A673 (cell line): ENCODE measurements at regions not wholly inside any gene's neighbourhood (a gene's known extent, or its start where the extent isn't known, plus 50 kb on each side); places are given as distances from the start of the nearest gene placed in this dataset.

ENCODE experiments used
- BruUV-seq: library from RNA; stranded (reverse); fragments of 400-500 nt; replicated peaks from 2 replicates; lab custom pipeline; 2021; lab: Mats Ljungman, UMichigan
- CTCF ChIA-PET: fragments of 300-600 bp; sonication (Branson Sonifier 250); formaldehyde crosslinking; loops from one replicate; lab custom pipeline; 2022; ENCODE audit warnings: antibody characterized with exemption; lab: Charles Lee
- POLR2A ChIA-PET: fragments of 300-600 bp; sonication (Branson Sonifier 250); formaldehyde crosslinking; loops from one replicate; lab custom pipeline; 2022; ENCODE audit warnings: antibody characterized with exemption; ENCODE audit not compliant: low non-redundant PET; lab: Charles Lee
- DNase-seq: peaks from one replicate; pipeline ENCODE4 v3.0.0-alpha.2; 2015; ENCODE audit warnings: low spot score
- H3K27ac ChIP-seq: fragments of 200-600 bp; sonication (generic); 2 replicates; pipeline ENCODE4 v1.5.1; 2016; ENCODE audit warnings: mixed run types, low read depth, mild to moderate bottlenecking, mixed read lengths, antibody characterized with exemption, low read length; ENCODE audit not compliant: poor library complexity, severe bottlenecking
- H3K27me3 ChIP-seq: fragments of 200-600 bp; sonication (generic); replicated peaks from 2 replicates; pipeline ENCODE4 v1.6.1; 2017; ENCODE audit warnings: mixed run types, low read depth, mild to moderate bottlenecking, mixed read lengths, antibody characterized with exemption, low read length; ENCODE audit not compliant: insufficient read depth, poor library complexity
- H3K36me3 ChIP-seq: fragments of 200-600 bp; sonication (generic); 2 replicates; pipeline ENCODE4 v1.6.1; 2016; ENCODE audit warnings: mixed run types, mild to moderate bottlenecking, mixed read lengths, antibody characterized with exemption, low read length; ENCODE audit not compliant: insufficient read depth, poor library complexity, severe bottlenecking
- H3K4me1 ChIP-seq: fragments of 200-600 bp; sonication (generic); 2 replicates; pipeline ENCODE4 v1.6.1; 2017; ENCODE audit warnings: mixed run types, mild to moderate bottlenecking, mixed read lengths, antibody characterized with exemption, low read length; ENCODE audit not compliant: insufficient read depth, poor library complexity, severe bottlenecking
- H3K4me3 ChIP-seq: fragments of 200-600 bp; sonication (generic); 2 replicates; pipeline ENCODE4 v1.5.1; 2016; ENCODE audit warnings: low read depth, mixed run types, mild to moderate bottlenecking, mixed read lengths, low read length; ENCODE audit not compliant: poor library complexity, severe bottlenecking
- H3K9me3 ChIP-seq: fragments of 200-600 bp; sonication (generic); 2 replicates; pipeline ENCODE4 v1.6.1; 2016; ENCODE audit warnings: mixed run types, low read depth, mild to moderate bottlenecking, mixed read lengths, antibody characterized with exemption, low read length; ENCODE audit not compliant: poor library complexity, severe bottlenecking
- CTCF ChIP-seq: fragments of 300-800, 200-600 bp; sonication (generic); conservative IDR thresholded peaks from 2 replicates; pipeline ENCODE4 v1.5.1; 2017; ENCODE audit warnings: low read depth, mild to moderate bottlenecking, antibody characterized with exemption, low read length, moderate library complexity, mixed read lengths
- EZH2 ChIP-seq: fragments of 200-600 bp; sonication (generic); IDR thresholded peaks from 2 replicates; pipeline ENCODE4 v1.6.1; 2017; ENCODE audit warnings: borderline replicate concordance, low read depth, mild to moderate bottlenecking, mixed read lengths, antibody characterized with exemption, low read length; ENCODE audit not compliant: poor library complexity, severe bottlenecking
- intact Hi-C: fragments of 100-400 bp; cut with micrococcal nuclease; formaldehyde crosslinking; loops from one replicate; pipeline ENCODE4 v1.10.0; 2022; ENCODE audit not compliant: unreplicated experiment

- POLR2A ChIA-PET, result no interaction called here
- DNase-seq, result no peak
- BruUV-seq, result no TSS peak
- H3K27me3 ChIP-seq, result no peaks in the 10 kb centered on the region
- H3K27ac ChIP-seq, result no peak overlapping the region
- H3K4me1 ChIP-seq, result no peaks in the 10 kb centered on the region
- CTCF ChIA-PET, result no interaction called here
- no peaks in the 10 kb centered on the region for H3K9me3 ChIP-seq
- no peaks in the 10 kb centered on the region for H3K36me3 ChIP-seq
- no peak for TF ChIP-seq CTCF
- TF ChIP-seq EZH2, result no peak
- no peak overlapping the region for H3K4me3 ChIP-seq
- intact Hi-C loops, result no loop called here
Observed at GRCh38 chr9:113763429-113763828, 112.7 kb upstream of the ZNF618 start.

- Histone ChIP-seq H3K36me3 (no peaks in the 10 kb centered on the region), H3K4me3 (no peak overlapping the region), H3K27me3 (no peaks in the 10 kb centered on the region), H3K9me3 (no peaks in the 10 kb centered on the region), H3K4me1 (no peaks in the 10 kb centered on the region), H3K27ac (no peak overlapping the region)
- TF ChIP-seq EZH2, result no peak
- no peak for TF ChIP-seq CTCF
- ChIA-PET CTCF (no interaction called here), POLR2A (no interaction called here)
- no peak for DNase-seq
- BruUV-seq, result no TSS peak
- intact Hi-C loops, result no loop called here
Observed at GRCh38 chr9:113764572-113764971, 111.5 kb upstream of the ZNF618 start.

- TF ChIP-seq CTCF (no peak), EZH2 (no peak)
- POLR2A ChIA-PET, result no interaction called here
Observed at GRCh38 chr9:113769412-113769811, 106.7 kb upstream of the ZNF618 start.

More at GRCh38 chr9:113769412-113769811, 106.7 kb upstream of the ZNF618 start:
- BruUV-seq, result no TSS peak
- intact Hi-C loops, result no loop called here
- no peak for DNase-seq
- H3K4me3 ChIP-seq, result no peak overlapping the region
- CTCF ChIA-PET, result no interaction called here
- H3K9me3 ChIP-seq, result no peaks in the 10 kb centered on the region
- H3K27ac ChIP-seq, result no peak overlapping the region
- H3K27me3 ChIP-seq, result no peaks in the 10 kb centered on the region
- H3K36me3 ChIP-seq, result no peaks in the 10 kb centered on the region
- no peaks in the 10 kb centered on the region for H3K4me1 ChIP-seq
